HG03520 (cell line): ENCODE measurements at regions not wholly inside any gene's neighbourhood (a gene's known extent, or its start where the extent isn't known, plus 50 kb on each side); places are given as distances from the start of the nearest gene placed in this dataset.

ENCODE experiments used
- ATAC-seq: cut with Tn5 transposase; IDR thresholded peaks from one replicate; pipeline ENCODE4 v1.9.1; 2021; ENCODE audit warnings: mild to moderate bottlenecking, moderate library complexity; ENCODE audit not compliant: unreplicated experiment

- ATAC-seq = no peak
Observed at GRCh38 chr5:109917154-109917546, 227.4 kb downstream of the MAN2A1 start.

GRCh38 chr5:109917966-109918365, 228.2 kb downstream of the MAN2A1 start:
- ATAC-seq = no peak

- no peak for ATAC-seq
Observed at GRCh38 chr5:109920736-109921135, 231.0 kb downstream of the MAN2A1 start.

GRCh38 chr5:109921735-109922380, 232.1 kb downstream of the MAN2A1 start:
- ATAC-seq = no peak

- ATAC-seq = no peak
Observed at GRCh38 chr5:109922381-109922995, 232.8 kb downstream of the MAN2A1 start.

GRCh38 chr5:109923205-109923604, 233.5 kb downstream of the MAN2A1 start:
- no peak for ATAC-seq

- no peak for ATAC-seq
Observed at GRCh38 chr5:109924237-109925107, 234.7 kb downstream of the MAN2A1 start.

- ATAC-seq = no peak
Observed at GRCh38 chr5:109927639-109928038, 237.9 kb downstream of the MAN2A1 start.

GRCh38 chr5:109928046-109928445, 238.3 kb downstream of the MAN2A1 start:
- ATAC-seq = no peak

- no peak for ATAC-seq
Observed at GRCh38 chr5:109928811-109929210, 239.1 kb downstream of the MAN2A1 start.

GRCh38 chr5:109929376-109929775, 239.6 kb downstream of the MAN2A1 start:
- ATAC-seq = no peak

GRCh38 chr5:109929911-109930310, 240.2 kb downstream of the MAN2A1 start:
- ATAC-seq = no peak

- ATAC-seq = no peak
Observed at GRCh38 chr5:109931049-109931780, 241.5 kb downstream of the MAN2A1 start.

- ATAC-seq = no peak
Observed at GRCh38 chr5:109935833-109936490, 246.2 kb downstream of the MAN2A1 start.

GRCh38 chr5:109936996-109937395, 247.3 kb downstream of the MAN2A1 start:
- peak; percentile 82 for ATAC-seq

GRCh38 chr5:109937951-109938350, 248.2 kb downstream of the MAN2A1 start:
- ATAC-seq = no peak

- no peak for ATAC-seq
Observed at GRCh38 chr5:109938453-109938852, 248.7 kb downstream of the MAN2A1 start.

- no peak for ATAC-seq
Observed at GRCh38 chr5:109939116-109939682, 249.5 kb downstream of the MAN2A1 start.

- no peak for ATAC-seq
Observed at GRCh38 chr5:109942646-109943045, 252.9 kb downstream of the MAN2A1 start.

- ATAC-seq = no peak
Observed at GRCh38 chr5:109943701-109944235, 254.0 kb downstream of the MAN2A1 start.
